ENCODE measurements at regions not wholly inside any gene's neighbourhood (a gene's known extent, or its start where the extent isn't known, plus 50 kb on each side); places are given as distances from the start of the nearest gene placed in this dataset.

- no peak overlapping the region for H3K27ac Mint-ChIP-seq
- no peaks in the 10 kb centered on the region for H3K36me3 Mint-ChIP-seq
- POLR2A ChIA-PET (ENCODE audit: partially characterized antibody) = no interaction called here
- no peaks in the 10 kb centered on the region for H3K9me3 ChIP-seq (ENCODE audit: control insufficient read depth in 1 of 2, low read length in 2 of 2)
- no peak overlapping the region for H3K4me3 ChIP-seq (ENCODE audit: low read length in 2 of 2)
- no peaks in the 10 kb centered on the region for H3K36me3 ChIP-seq (ENCODE audit: insufficient read depth, low read length)
- intact Hi-C loops (cut with micrococcal nuclease) = no loop called here
- CTCF ChIA-PET (ENCODE audit: partially characterized antibody) = no interaction called here
- H3K27ac ChIP-seq (ENCODE audit: low read depth, low read length) = no peak overlapping the region
- no peaks in the 10 kb centered on the region for H3K4me1 Mint-ChIP-seq
- H3K9me3 Mint-ChIP-seq = peaks cover 0 to 5% (median under 1%) of the 10 kb centered on the region in 8 donors
- H3K27me3 Mint-ChIP-seq = no peaks in the 10 kb centered on the region
- no peak for DNase-seq
- no peaks in the 10 kb centered on the region for H3K27me3 ChIP-seq (ENCODE audit: insufficient read depth, low read length)
- H3K4me3 Mint-ChIP-seq = no peak overlapping the region
- no peaks in the 10 kb centered on the region for H3K4me1 ChIP-seq (ENCODE audit: insufficient read depth, low read length)
These were observed 472.4 kb upstream of the SPHKAP start for GRCh38 chr2:228653884-228654283.

- H3K4me3 Mint-ChIP-seq = no peak overlapping the region
- POLR2A ChIA-PET (ENCODE audit: partially characterized antibody) = no interaction called here
- no peaks in the 10 kb centered on the region for H3K36me3 ChIP-seq (ENCODE audit: insufficient read depth, low read length)
- no peaks in the 10 kb centered on the region for H3K27me3 Mint-ChIP-seq
- H3K4me1 Mint-ChIP-seq = no peaks in the 10 kb centered on the region
- no peak overlapping the region for H3K27ac ChIP-seq (ENCODE audit: low read depth, low read length)
- DNase-seq = no peak
- CTCF ChIA-PET (ENCODE audit: partially characterized antibody) = no interaction called here
- H3K4me1 ChIP-seq (ENCODE audit: insufficient read depth, low read length) = no peaks in the 10 kb centered on the region
- H3K27me3 ChIP-seq (ENCODE audit: insufficient read depth, low read length) = no peaks in the 10 kb centered on the region
- no peaks in the 10 kb centered on the region for H3K9me3 ChIP-seq (ENCODE audit: control insufficient read depth in 1 of 2, low read length in 2 of 2)
- no peaks in the 10 kb centered on the region for H3K36me3 Mint-ChIP-seq
- peaks cover 0 to 5% (median under 1%) of the 10 kb centered on the region in 8 donors for H3K9me3 Mint-ChIP-seq
- H3K4me3 ChIP-seq (ENCODE audit: low read length in 2 of 2) = no peak overlapping the region
- intact Hi-C loops (cut with micrococcal nuclease) = no loop called here
- H3K27ac Mint-ChIP-seq = no peak overlapping the region
These were observed 470.9 kb upstream of the SPHKAP start for GRCh38 chr2:228652366-228652765.

- intact Hi-C loops (cut with micrococcal nuclease) = no loop called here
- CTCF ChIA-PET (ENCODE audit: partially characterized antibody) = no interaction called here
These were observed 468.4 kb upstream of the SPHKAP start for GRCh38 chr2:228649876-228650275.

GRCh38 chr2:228649447-228649846 is 468.0 kb upstream of the SPHKAP start:
- H3K4me3 Mint-ChIP-seq = no peak overlapping the region
- Histone ChIP-seq H3K4me3 (ENCODE audit: low read length in 2 of 2) (no peak overlapping the region), H3K4me1 (ENCODE audit: insufficient read depth, low read length) (no peaks in the 10 kb centered on the region), H3K9me3 (ENCODE audit: control insufficient read depth in 1 of 2, low read length in 2 of 2) (no peaks in the 10 kb centered on the region), H3K36me3 (ENCODE audit: insufficient read depth, low read length) (no peaks in the 10 kb centered on the region), H3K27ac (ENCODE audit: low read depth, low read length) (no peak overlapping the region), H3K27me3 (ENCODE audit: insufficient read depth, low read length) (no peaks in the 10 kb centered on the region)
- no peak for DNase-seq
- ChIA-PET POLR2A (ENCODE audit: partially characterized antibody) (no interaction called here), CTCF (ENCODE audit: partially characterized antibody) (no interaction called here)
- H3K27ac Mint-ChIP-seq = no peak overlapping the region
- no peaks in the 10 kb centered on the region for H3K36me3 Mint-ChIP-seq
- no peaks in the 10 kb centered on the region for H3K27me3 Mint-ChIP-seq
- no peaks in the 10 kb centered on the region for H3K4me1 Mint-ChIP-seq
- intact Hi-C loops (cut with micrococcal nuclease) = no loop called here
- H3K9me3 Mint-ChIP-seq = peaks cover 0 to 5% (median under 1%) of the 10 kb centered on the region in 8 donors

More at GRCh38 chr2:228649876-228650275, 468.4 kb upstream of the SPHKAP start:
- Histone ChIP-seq H3K4me1 (ENCODE audit: insufficient read depth, low read length) (no peaks in the 10 kb centered on the region), H3K27me3 (ENCODE audit: insufficient read depth, low read length) (no peaks in the 10 kb centered on the region), H3K27ac (ENCODE audit: low read depth, low read length) (no peak overlapping the region), H3K9me3 (ENCODE audit: control insufficient read depth in 1 of 2, low read length in 2 of 2) (no peaks in the 10 kb centered on the region), H3K4me3 (ENCODE audit: low read length in 2 of 2) (no peak overlapping the region), H3K36me3 (ENCODE audit: insufficient read depth, low read length) (no peaks in the 10 kb centered on the region)
- Mint-ChIP-seq H3K36me3 (no peaks in the 10 kb centered on the region), H3K4me3 (no peak overlapping the region), H3K9me3 (peaks cover 0 to 5% (median under 1%) of the 10 kb centered on the region in 8 donors), H3K27me3 (no peaks in the 10 kb centered on the region), H3K27ac (no peak overlapping the region), H3K4me1 (no peaks in the 10 kb centered on the region)
- POLR2A ChIA-PET (ENCODE audit: partially characterized antibody) = no interaction called here
- no peak for DNase-seq

- H3K9me3 Mint-ChIP-seq = peaks cover 0 to 5% (median under 1%) of the 10 kb centered on the region in 8 donors
- Histone ChIP-seq H3K4me1 (ENCODE audit: insufficient read depth, low read length) (no peaks in the 10 kb centered on the region), H3K36me3 (ENCODE audit: insufficient read depth, low read length) (no peaks in the 10 kb centered on the region), H3K4me3 (ENCODE audit: low read length in 2 of 2) (no peak overlapping the region), H3K27me3 (ENCODE audit: insufficient read depth, low read length) (no peaks in the 10 kb centered on the region), H3K27ac (ENCODE audit: low read depth, low read length) (no peak overlapping the region), H3K9me3 (ENCODE audit: control insufficient read depth in 1 of 2, low read length in 2 of 2) (no peaks in the 10 kb centered on the region)
- ChIA-PET CTCF (ENCODE audit: partially characterized antibody) (no interaction called here), POLR2A (ENCODE audit: partially characterized antibody) (no interaction called here)
- no peaks in the 10 kb centered on the region for H3K27me3 Mint-ChIP-seq
- no peak overlapping the region for H3K27ac Mint-ChIP-seq
- H3K36me3 Mint-ChIP-seq = no peaks in the 10 kb centered on the region
- H3K4me3 Mint-ChIP-seq = no peak overlapping the region
- intact Hi-C loops (cut with micrococcal nuclease) = no loop called here
- no peak for DNase-seq
- no peaks in the 10 kb centered on the region for H3K4me1 Mint-ChIP-seq
These were observed 467.1 kb upstream of the SPHKAP start for GRCh38 chr2:228648541-228648940.

GRCh38 chr2:228646061-228646460 is 464.6 kb upstream of the SPHKAP start:
- Histone ChIP-seq H3K27me3 (ENCODE audit: insufficient read depth, low read length) (no peaks in the 10 kb centered on the region), H3K4me1 (ENCODE audit: insufficient read depth, low read length) (no peaks in the 10 kb centered on the region), H3K27ac (ENCODE audit: low read depth, low read length) (no peak overlapping the region), H3K36me3 (ENCODE audit: insufficient read depth, low read length) (no peaks in the 10 kb centered on the region), H3K9me3 (ENCODE audit: control insufficient read depth in 1 of 2, low read length in 2 of 2) (no peaks in the 10 kb centered on the region), H3K4me3 (ENCODE audit: low read length in 2 of 2) (no peak overlapping the region)
- H3K4me1 Mint-ChIP-seq = no peaks in the 10 kb centered on the region
- intact Hi-C loops (cut with micrococcal nuclease) = no loop called here
- ChIA-PET CTCF (ENCODE audit: partially characterized antibody) (no interaction called here), POLR2A (ENCODE audit: partially characterized antibody) (no interaction called here)
- H3K27me3 Mint-ChIP-seq = no peaks in the 10 kb centered on the region
- no peak for DNase-seq
- no peak overlapping the region for H3K27ac Mint-ChIP-seq
- peaks cover 0 to 4% (median 0%) of the 10 kb centered on the region in 8 donors for H3K9me3 Mint-ChIP-seq
- no peak overlapping the region for H3K4me3 Mint-ChIP-seq
- no peaks in the 10 kb centered on the region for H3K36me3 Mint-ChIP-seq

- no peak overlapping the region for H3K27ac ChIP-seq (ENCODE audit: low read depth, low read length)
- H3K36me3 Mint-ChIP-seq = no peaks in the 10 kb centered on the region
- H3K36me3 ChIP-seq (ENCODE audit: insufficient read depth, low read length) = no peaks in the 10 kb centered on the region
- intact Hi-C loops (cut with micrococcal nuclease) = no loop called here
- no peaks in the 10 kb centered on the region for H3K4me1 ChIP-seq (ENCODE audit: insufficient read depth, low read length)
- no peaks in the 10 kb centered on the region for H3K9me3 ChIP-seq (ENCODE audit: control insufficient read depth in 1 of 2, low read length in 2 of 2)
- no peak overlapping the region for H3K4me3 ChIP-seq (ENCODE audit: low read length in 2 of 2)
- CTCF ChIA-PET (ENCODE audit: partially characterized antibody) = no interaction called here
- no peaks in the 10 kb centered on the region for H3K27me3 ChIP-seq (ENCODE audit: insufficient read depth, low read length)
- H3K4me1 Mint-ChIP-seq = no peaks in the 10 kb centered on the region
- H3K27ac Mint-ChIP-seq = no peak overlapping the region
- no peaks in the 10 kb centered on the region for H3K27me3 Mint-ChIP-seq
- POLR2A ChIA-PET (ENCODE audit: partially characterized antibody) = no interaction called here
- DNase-seq = no peak
- no peak overlapping the region for H3K4me3 Mint-ChIP-seq
- peaks cover 0 to 4% (median 0%) of the 10 kb centered on the region in 8 donors for H3K9me3 Mint-ChIP-seq
These were observed 462.7 kb upstream of the SPHKAP start for GRCh38 chr2:228644199-228644598.

- intact Hi-C loops (cut with micrococcal nuclease) = no loop called here
- Histone ChIP-seq H3K27me3 (ENCODE audit: insufficient read depth, low read length) (no peaks in the 10 kb centered on the region), H3K27ac (ENCODE audit: low read depth, low read length) (no peak overlapping the region), H3K4me1 (ENCODE audit: insufficient read depth, low read length) (no peaks in the 10 kb centered on the region), H3K36me3 (ENCODE audit: insufficient read depth, low read length) (no peaks in the 10 kb centered on the region), H3K4me3 (ENCODE audit: low read length in 2 of 2) (no peak overlapping the region), H3K9me3 (ENCODE audit: control insufficient read depth in 1 of 2, low read length in 2 of 2) (no peaks in the 10 kb centered on the region)
- H3K36me3 Mint-ChIP-seq = no peaks in the 10 kb centered on the region
- peaks cover 0 to 4% (median 0%) of the 10 kb centered on the region in 8 donors for H3K9me3 Mint-ChIP-seq
- POLR2A ChIA-PET (ENCODE audit: partially characterized antibody) = no interaction called here
- H3K4me3 Mint-ChIP-seq = no peak overlapping the region
- CTCF ChIA-PET (ENCODE audit: partially characterized antibody) = no interaction called here
- H3K27me3 Mint-ChIP-seq = no peaks in the 10 kb centered on the region
- DNase-seq = no peak
- no peak overlapping the region for H3K27ac Mint-ChIP-seq
- no peaks in the 10 kb centered on the region for H3K4me1 Mint-ChIP-seq
These were observed 461.4 kb upstream of the SPHKAP start for GRCh38 chr2:228642861-228643260.
